A549 (cell line): ENCODE measurements at regions not wholly inside any gene's neighbourhood (a gene's known extent, or its start where the extent isn't known, plus 50 kb on each side); places are given as distances from the start of the nearest gene placed in this dataset.

Experiments used
- ATAC-seq, 2 experiments: fragments of 200-7000 bp in 1 of 2; fragments of >200 bp in 1 of 2; cut with Nextera tagmentation in 1 of 2; cut with Tn5 transposase in 1 of 2; 3 replicates each; pipeline versions ENCODE4 v1.8.0 to v1.9.1; 2018 to 2020; ENCODE audit warnings: mild to moderate bottlenecking in 1 of 2, moderate library complexity in 1 of 2
- CTCF ChIA-PET: fragments of 300-600 bp; sonication (Branson Sonifier 250); formaldehyde crosslinking; extraction: SDS; loops from one replicate; lab custom pipeline; 2021; ENCODE audit warnings: antibody characterized with exemption, inconsistent platforms; lab: Yijun Ruan, JAX
- POLR2A ChIA-PET: fragments of 350-600 bp; formaldehyde crosslinking; extraction: SDS; loops from one replicate; lab custom pipeline; 2021; ENCODE audit warnings: antibody characterized with exemption, inconsistent platforms; lab: Yijun Ruan, JAX
- DNase-seq, 2 experiments: peaks; one replicate each; pipeline versions ENCODE4 v3.0.0 to v3.0.0-alpha.2; 2011 to 2016; ENCODE audit warnings: low read depth in 1 of 2, low spot score in 1 of 2
- FAIRE-seq: peaks from 2 replicates; lab custom pipeline; 2011; peaks lifted over from hg19 to GRCh38; lab: Jason Lieb, UNC
- H3K27ac ChIP-seq, 2 experiments: fragments of >200 bp; sonication (Bioruptor Twin); formaldehyde crosslinking; 3 replicates each; pipeline ENCODE4 v1.5.1; 2016 to 2017
- H3K4me1 ChIP-seq: fragments of >200 bp; sonication (Bioruptor Twin); formaldehyde crosslinking; 3 replicates; pipeline ENCODE4 v1.6.1; 2016
- H3K4me2 ChIP-seq: fragments of >200 bp; sonication (Bioruptor Twin); formaldehyde crosslinking; 3 replicates; pipeline ENCODE4 v1.6.1; 2016
- H3K4me3 ChIP-seq: fragments of >200 bp; sonication (Bioruptor Twin); formaldehyde crosslinking; 3 replicates; pipeline ENCODE4 v1.5.1; 2016
- H3K9me3 ChIP-seq: fragments of >200 bp; sonication (Bioruptor Twin); formaldehyde crosslinking; 3 replicates; pipeline ENCODE4 v1.6.1; 2016
- BCL3 ChIP-seq: fragments of >200 bp; sonication (Bioruptor Twin); formaldehyde crosslinking; IDR thresholded peaks from 3 replicates; pipeline ENCODE4 v1.6.1; 2016
- CBX2 ChIP-seq: fragments of 200-600 bp; sonication (generic); IDR thresholded peaks from 2 replicates; pipeline ENCODE4 v1.6.1; 2016; ENCODE audit warnings: low read depth, mild to moderate bottlenecking, borderline replicate concordance
- EHMT2 ChIP-seq: fragments of 200-600 bp; sonication (generic); IDR thresholded peaks from 2 replicates; pipeline ENCODE4 v1.6.1; 2016; ENCODE audit warnings: antibody characterized with exemption, low read depth, mild to moderate bottlenecking, moderate library complexity
- EP300 ChIP-seq, 2 experiments: fragments of >200 bp; sonication (Bioruptor Twin); formaldehyde crosslinking; IDR thresholded peaks; 2 replicates in 1 of 2; 3 replicates in 1 of 2; pipeline ENCODE4 v1.6.1; 2016 to 2017
- FOSB ChIP-seq: fragments of 250-450 bp; sonication (Bioruptor Pico); IDR thresholded peaks from 2 replicates; pipeline ENCODE4 v1.5.0; 2020; ENCODE audit warnings: mild to moderate bottlenecking, moderate library complexity
- GATA3 ChIP-seq: IDR thresholded peaks from 2 replicates; pipeline ENCODE4 v1.6.1; 2012; ENCODE audit warnings: borderline replicate concordance
- HES2 ChIP-seq: fragments of >200 bp; sonication (Bioruptor Twin); formaldehyde crosslinking; IDR thresholded peaks from 2 replicates; pipeline ENCODE4 v1.6.1; 2016
- HOXB13 ChIP-seq: fragments of 250-450 bp; sonication (Bioruptor Pico); IDR thresholded peaks from 2 replicates; pipeline ENCODE4 v1.5.0; 2020; ENCODE audit warnings: low read depth, mild to moderate bottlenecking, moderate library complexity
- MAFK ChIP-seq: fragments of 450-650 bp; IDR thresholded peaks from 2 replicates; pipeline ENCODE4 v1.6.1; 2014; ENCODE audit not compliant: partially characterized antibody
- MAZ ChIP-seq: fragments of 150-350 bp; IDR thresholded peaks from 2 replicates; pipeline ENCODE4 v1.6.1; 2014; ENCODE audit warnings: antibody characterized with exemption, low read depth, low read length, borderline replicate concordance
- NFE2L2 ChIP-seq: fragments of 150-350 bp; conservative IDR thresholded peaks from 2 replicates; pipeline ENCODE4 v1.6.1; 2014; ENCODE audit warnings: low read length
- NPAS2 ChIP-seq: fragments of 250-450 bp; sonication (Bioruptor Pico); IDR thresholded peaks from 2 replicates; pipeline ENCODE4 v1.8.0; 2022; ENCODE audit warnings: mild to moderate bottlenecking, moderate library complexity, borderline replicate concordance
- PBX3 ChIP-seq: IDR thresholded peaks from 2 replicates; pipeline ENCODE4 v1.6.1; 2012
- RFX5 ChIP-seq: fragments of 450-650 bp; IDR thresholded peaks from 2 replicates; pipeline ENCODE4 v1.7.1; 2014; ENCODE audit warnings: antibody characterized with exemption, mild to moderate bottlenecking, moderate library complexity
- RNF2 ChIP-seq: fragments of 200-600 bp; sonication (generic); IDR thresholded peaks from 2 replicates; pipeline ENCODE4 v1.6.1; 2016; ENCODE audit warnings: low read depth, mild to moderate bottlenecking, antibody characterized with exemption, moderate library complexity, borderline replicate concordance
- SMC3 ChIP-seq: fragments of >200 bp; sonication (Bioruptor Twin); formaldehyde crosslinking; IDR thresholded peaks from 3 replicates; pipeline ENCODE4 v1.6.1; 2018; ENCODE audit warnings: inconsistent platforms
- TP53 ChIP-seq: fragments of 250-450 bp; sonication (Bioruptor Pico); IDR thresholded peaks from 2 replicates; pipeline ENCODE4 v1.5.0; 2021; ENCODE audit warnings: mild to moderate bottlenecking, moderate library complexity
- WGBS: methylation state at CpG from one replicate; pipeline ENCODE4 v1.1.6; 2017; ENCODE audit errors: missing lambda C conversion rate; 5-methylcytosine and 5-hydroxymethylcytosine counted together
- TF ChIP-seq, protein P1 (sequence below): fragments of 250-450 bp; sonication (Bioruptor Pico); IDR thresholded peaks from 2 replicates; pipeline ENCODE4 v1.5.0; 2021; ENCODE audit warnings: mild to moderate bottlenecking, moderate library complexity, borderline replicate concordance
- TF ChIP-seq, protein P2 (sequence below): fragments of 150-350 bp; IDR thresholded peaks from 2 replicates; pipeline ENCODE4 v1.6.1; 2014; ENCODE audit warnings: low read depth, mild to moderate bottlenecking, low read length
- TF ChIP-seq, protein P3 (sequence below): fragments of 250-450 bp; sonication (Bioruptor Pico); IDR thresholded peaks from 2 replicates; pipeline ENCODE4 v1.5.0; 2020; ENCODE audit warnings: low read depth, mild to moderate bottlenecking, moderate library complexity

DNA sequence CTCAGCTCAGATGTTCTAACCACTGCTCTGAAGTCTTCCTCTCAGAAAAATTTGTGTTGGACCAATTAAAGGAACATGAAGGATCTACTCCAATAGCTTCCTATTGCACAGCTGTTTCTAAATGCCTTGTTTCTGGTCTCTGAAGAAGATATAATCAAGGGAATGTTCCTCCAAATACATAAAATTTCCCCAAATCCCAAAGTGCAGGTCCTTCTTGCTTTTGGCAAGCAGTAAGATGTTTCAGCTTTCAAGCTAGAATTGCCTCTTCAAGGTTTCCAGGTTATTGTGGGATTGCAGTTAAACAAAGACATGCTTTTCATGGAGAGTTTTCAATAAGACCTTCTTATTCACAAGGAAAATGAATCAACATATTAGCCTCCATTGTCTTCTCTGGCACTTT lies 574.5 kb upstream of the SLIT2 start:
- DNase-seq (no peak), FAIRE-seq (no peak), ATAC-seq (no peak)
- Histone ChIP-seq H3K4me1 (no peaks in the 10 kb centered on the region), H3K4me2 (no peak overlapping the region), H3K27ac (no peak overlapping the region), H3K9me3 (no peaks in the 10 kb centered on the region), H3K4me3 (no peak overlapping the region)
- no peak for TF ChIP-seq EHMT2
- TF ChIP-seq, protein P1, sequence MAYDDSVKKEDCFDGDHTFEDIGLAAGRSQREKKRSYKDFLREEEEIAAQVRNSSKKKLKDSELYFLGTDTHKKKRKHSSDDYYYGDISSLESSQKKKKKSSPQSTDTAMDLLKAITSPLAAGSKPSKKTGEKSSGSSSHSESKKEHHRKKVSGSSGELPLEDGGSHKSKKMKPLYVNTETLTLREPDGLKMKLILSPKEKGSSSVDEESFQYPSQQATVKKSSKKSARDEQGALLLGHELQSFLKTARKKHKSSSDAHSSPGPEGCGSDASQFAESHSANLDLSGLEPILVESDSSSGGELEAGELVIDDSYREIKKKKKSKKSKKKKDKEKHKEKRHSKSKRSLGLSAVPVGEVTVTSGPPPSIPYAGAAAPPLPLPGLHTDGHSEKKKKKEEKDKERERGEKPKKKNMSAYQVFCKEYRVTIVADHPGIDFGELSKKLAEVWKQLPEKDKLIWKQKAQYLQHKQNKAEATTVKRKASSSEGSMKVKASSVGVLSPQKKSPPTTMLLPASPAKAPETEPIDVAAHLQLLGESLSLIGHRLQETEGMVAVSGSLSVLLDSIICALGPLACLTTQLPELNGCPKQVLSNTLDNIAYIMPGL (CRISPR knock-in tag) = no peak
- TF ChIP-seq, protein P2, sequence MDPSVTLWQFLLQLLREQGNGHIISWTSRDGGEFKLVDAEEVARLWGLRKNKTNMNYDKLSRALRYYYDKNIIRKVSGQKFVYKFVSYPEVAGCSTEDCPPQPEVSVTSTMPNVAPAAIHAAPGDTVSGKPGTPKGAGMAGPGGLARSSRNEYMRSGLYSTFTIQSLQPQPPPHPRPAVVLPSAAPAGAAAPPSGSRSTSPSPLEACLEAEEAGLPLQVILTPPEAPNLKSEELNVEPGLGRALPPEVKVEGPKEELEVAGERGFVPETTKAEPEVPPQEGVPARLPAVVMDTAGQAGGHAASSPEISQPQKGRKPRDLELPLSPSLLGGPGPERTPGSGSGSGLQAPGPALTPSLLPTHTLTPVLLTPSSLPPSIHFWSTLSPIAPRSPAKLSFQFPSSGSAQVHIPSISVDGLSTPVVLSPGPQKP = no peak
- TF ChIP-seq EP300 (IDR thresholded peaks at IDR 0.05) = no peak
- TF ChIP-seq, protein P3, sequence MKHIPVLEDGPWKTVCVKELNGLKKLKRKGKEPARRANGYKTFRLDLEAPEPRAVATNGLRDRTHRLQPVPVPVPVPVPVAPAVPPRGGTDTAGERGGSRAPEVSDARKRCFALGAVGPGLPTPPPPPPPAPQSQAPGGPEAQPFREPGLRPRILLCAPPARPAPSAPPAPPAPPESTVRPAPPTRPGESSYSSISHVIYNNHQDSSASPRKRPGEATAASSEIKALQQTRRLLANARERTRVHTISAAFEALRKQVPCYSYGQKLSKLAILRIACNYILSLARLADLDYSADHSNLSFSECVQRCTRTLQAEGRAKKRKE (CRISPR knock-in tag) = no peak
- TF ChIP-seq NFE2L2 = no peak
- no peak for TF ChIP-seq CBX2
- no peak for TF ChIP-seq HOXB13
- TF ChIP-seq RFX5 = no peak
- TF ChIP-seq RNF2 = no peak
- no peak for TF ChIP-seq BCL3
- no peak for TF ChIP-seq HES2
- no peak for TF ChIP-seq SMC3
- no peak for TF ChIP-seq MAFK
- no peak for TF ChIP-seq GATA3
- TF ChIP-seq TP53 (CRISPR knock-in tag) = no peak
- CTCF ChIA-PET = no interaction called here
- POLR2A ChIA-PET = no interaction called here

DNA sequence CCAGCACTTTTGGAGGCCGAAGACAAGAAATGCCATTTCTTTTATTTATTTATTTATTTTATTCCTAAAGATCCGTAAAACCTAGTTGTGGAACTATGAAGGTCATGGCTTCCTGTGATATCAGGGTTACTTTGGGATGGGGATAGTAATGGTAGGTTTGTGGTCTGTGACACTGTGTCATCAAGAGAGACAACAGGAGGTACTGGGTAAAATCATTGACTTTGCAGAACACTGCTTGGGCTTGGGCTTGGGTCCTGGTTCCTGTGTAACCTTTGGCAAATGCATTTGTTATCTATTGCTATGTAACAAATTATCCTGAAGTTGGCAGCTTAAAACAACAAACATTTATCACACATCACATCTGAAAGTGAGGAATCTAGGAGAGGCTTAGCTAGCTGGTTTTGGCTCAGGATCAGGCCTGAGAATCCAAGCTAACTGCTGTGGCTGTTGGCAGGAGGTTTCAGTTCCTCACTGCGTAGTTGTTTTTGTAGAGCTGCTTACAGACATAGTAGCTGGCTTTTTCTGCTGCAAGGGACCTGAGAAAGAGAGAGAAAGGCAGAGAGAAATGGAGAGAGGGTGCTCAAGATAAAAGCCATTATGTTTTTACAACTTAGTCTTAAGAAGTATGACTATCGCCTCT lies 576.4 kb upstream of the SLIT2 start:
- no peak overlapping the region for H3K4me3 ChIP-seq
- no peaks in the 10 kb centered on the region for H3K4me1 ChIP-seq
- no peak for ATAC-seq
- ChIA-PET POLR2A (no interaction called here), CTCF (no interaction called here)
- WGBS = 16% methylated on average over 4 of the region's 4 CpGs
- no peak overlapping the region for H3K4me2 ChIP-seq
- FAIRE-seq = no peak
- no peak for DNase-seq
- H3K27ac ChIP-seq = no peak overlapping the region
- TF ChIP-seq TP53 (CRISPR knock-in tag) = no peak
- no peak for TF ChIP-seq NFE2L2
- no peak for TF ChIP-seq FOSB
- TF ChIP-seq PBX3 = no peak
- TF ChIP-seq CBX2 = no peak
- TF ChIP-seq NPAS2 (CRISPR knock-in tag) = no peak
- no peak for TF ChIP-seq MAZ
- TF ChIP-seq, all 56 proteins: peak for 0
- no peaks in the 10 kb centered on the region for H3K9me3 ChIP-seq
